Activated CD8-positive, alpha-beta memory T cell treated with anti-CD3 and anti-CD28 coated beads, Interleukin-2, amount 50 U/mL, for 4 hours (primary cell): ENCODE measurements at regions not wholly inside any gene's neighbourhood (a gene's known extent, or its start where the extent isn't known, plus 50 kb on each side); places are given as distances from the start of the nearest gene placed in this dataset.

ENCODE experiments used
- DNase-seq: peaks from one replicate; pipeline ENCODE4 v3.0.0-alpha.2; 2020

GRCh38 chr6:154885214-154885613, 109.9 kb upstream of the TIAM2 start:
- no peak for DNase-seq

GRCh38 chr6:154886016-154886415, 109.1 kb upstream of the TIAM2 start:
- DNase-seq = no peak

- DNase-seq = no peak
Measured at GRCh38 chr6:154886471-154886870, 108.6 kb upstream of the TIAM2 start.

GRCh38 chr6:154887051-154887450, 108.1 kb upstream of the TIAM2 start:
- no peak for DNase-seq

- DNase-seq = no peak
Measured at GRCh38 chr6:154888421-154889295, 106.5 kb upstream of the TIAM2 start.

- no peak for DNase-seq
Measured at GRCh38 chr6:154890874-154891273, 104.2 kb upstream of the TIAM2 start.

GRCh38 chr6:154891901-154892300, 103.2 kb upstream of the TIAM2 start:
- DNase-seq = no peak

- no peak for DNase-seq
Measured at GRCh38 chr6:154893917-154894316, 101.2 kb upstream of the TIAM2 start.

- DNase-seq = no peak
Measured at GRCh38 chr6:154894902-154895301, 100.2 kb upstream of the TIAM2 start.

GRCh38 chr6:154895841-154896240, 99.3 kb upstream of the TIAM2 start:
- DNase-seq = no peak

GRCh38 chr6:154898821-154899220, 96.3 kb upstream of the TIAM2 start:
- DNase-seq = no peak

GRCh38 chr6:154899824-154900463, 95.2 kb upstream of the TIAM2 start:
- no peak for DNase-seq

GRCh38 chr6:154901876-154902552, 93.1 kb upstream of the TIAM2 start:
- DNase-seq = no peak

- DNase-seq = no peak
Measured at GRCh38 chr6:154907291-154907690, 87.8 kb upstream of the TIAM2 start.

- no peak for DNase-seq
Measured at GRCh38 chr6:154908723-154909122, 86.4 kb upstream of the TIAM2 start.

GRCh38 chr6:154909311-154909710, 85.8 kb upstream of the TIAM2 start:
- no peak for DNase-seq

- no peak for DNase-seq
Measured at GRCh38 chr6:154909821-154910220, 85.3 kb upstream of the TIAM2 start.

GRCh38 chr6:154914288-154914687, 80.8 kb upstream of the TIAM2 start:
- DNase-seq = no peak

GRCh38 chr6:154916857-154917256, 78.3 kb upstream of the TIAM2 start:
- no peak for DNase-seq

- no peak for DNase-seq
Measured at GRCh38 chr6:154917941-154918340, 77.2 kb upstream of the TIAM2 start.

GRCh38 chr6:154919806-154920205, 75.3 kb upstream of the TIAM2 start:
- no peak for DNase-seq

GRCh38 chr6:154920495-154921200, 74.5 kb upstream of the TIAM2 start:
- no peak for DNase-seq

GRCh38 chr6:154921482-154921881, 73.6 kb upstream of the TIAM2 start:
- no peak for DNase-seq
